HTR-8/SVneo (cell line): ENCODE measurements at regions not wholly inside any gene's neighbourhood (a gene's known extent, or its start where the extent isn't known, plus 50 kb on each side); places are given as distances from the start of the nearest gene placed in this dataset.
"Not testable (repeated sequence)": the region's sequence is repeated elsewhere in the genome, so short reads cannot be mapped to it uniquely, and the experiment has no call there.

ENCODE experiments used
- DNase-seq: peaks from one replicate; pipeline ENCODE4 v3.0.0; 2011; ENCODE audit warnings: low spot score, mixed read lengths; ENCODE audit not compliant: insufficient read length
- FAIRE-seq: peaks from 2 replicates; lab custom pipeline; 2011; peaks lifted over from hg19 to GRCh38; lab: Jason Lieb, UNC

DNA sequence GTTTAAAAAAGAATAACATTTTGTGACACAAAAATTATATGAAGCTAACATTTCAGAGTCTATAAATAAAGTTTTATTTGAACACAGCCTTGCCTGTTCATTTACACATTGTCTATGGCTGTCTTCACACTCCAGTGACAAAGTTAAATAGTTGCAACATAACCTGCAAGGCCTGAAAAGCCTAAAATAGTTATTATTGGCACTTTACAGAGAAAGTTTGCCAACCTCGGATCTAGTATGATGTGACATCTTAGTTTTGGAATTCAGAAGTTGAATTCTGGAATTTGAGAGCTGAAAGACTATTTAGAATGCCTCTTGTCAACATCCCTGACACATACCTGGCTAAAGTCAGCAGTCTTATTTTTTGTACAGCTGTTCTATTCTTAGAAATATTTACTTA lies 68.3 kb downstream of the DYRK2 start:
- no peak for FAIRE-seq
- no peak for DNase-seq

DNA sequence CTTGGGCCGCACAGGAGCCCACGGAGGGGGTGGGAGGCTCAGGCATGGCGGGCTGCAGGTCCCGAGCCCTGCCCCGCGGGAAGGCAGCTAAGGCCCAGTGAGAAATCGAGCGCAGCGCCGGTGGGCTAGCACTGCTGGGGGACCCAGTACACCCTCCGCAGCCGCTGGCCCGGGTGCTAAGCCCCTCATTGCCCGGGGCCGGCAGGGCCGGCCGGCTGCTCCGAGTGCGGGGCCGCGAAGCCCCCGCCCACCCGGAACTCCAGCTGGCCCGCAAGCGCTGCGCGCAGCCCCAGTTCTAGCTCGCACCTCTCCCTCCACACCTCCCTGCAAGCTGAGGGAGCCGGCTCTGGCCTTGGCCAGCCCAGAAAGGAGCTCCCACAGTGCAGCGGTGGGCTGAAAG lies 70.8 kb downstream of the DYRK2 start:
- FAIRE-seq, DNase-seq: not testable (repeated sequence)

DNA sequence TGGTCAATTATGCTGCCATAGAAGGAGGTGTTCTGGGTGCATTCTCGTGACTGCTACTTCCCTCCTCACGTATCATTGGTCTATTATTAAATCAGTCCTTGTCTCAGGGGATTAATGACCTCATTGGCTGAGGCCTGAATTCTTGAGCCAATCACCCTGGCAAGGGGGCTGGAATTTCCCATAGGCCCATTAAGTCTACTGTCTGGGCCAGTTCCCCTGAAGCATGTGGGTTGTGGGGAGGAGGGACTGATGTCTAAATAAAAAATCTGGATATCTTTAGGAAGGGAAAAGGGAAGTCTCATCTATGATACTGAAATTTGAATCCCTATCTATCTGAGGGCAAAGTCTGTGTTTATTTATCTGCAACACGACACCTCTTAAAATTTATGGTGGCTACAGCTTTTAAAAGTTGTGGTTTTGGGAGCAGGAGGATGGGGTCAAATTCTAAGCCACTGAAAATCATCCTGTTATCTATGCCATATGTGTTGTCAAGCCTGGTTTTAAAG lies 71.9 kb downstream of the DYRK2 start:
- DNase-seq: peak; percentile 78
- peak; percentile 16 for FAIRE-seq

DNA sequence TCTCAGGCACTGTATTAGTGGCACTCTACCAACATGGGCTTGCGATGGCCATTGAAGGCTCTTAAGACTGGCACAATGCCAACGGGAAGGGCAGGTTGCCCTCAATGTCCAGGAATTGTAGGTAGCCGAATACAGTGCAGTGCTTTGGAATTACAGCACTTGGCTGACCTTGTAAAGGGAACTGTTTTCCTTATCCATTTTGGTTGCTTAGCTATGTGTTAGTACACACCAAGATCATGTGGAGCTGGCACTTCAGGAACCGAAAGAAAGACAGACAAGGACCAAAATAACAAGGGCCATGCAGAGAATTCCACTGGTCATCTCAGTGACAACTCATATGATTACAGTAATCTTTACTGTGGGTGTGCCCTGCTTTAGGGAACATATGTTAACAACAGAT lies 72.7 kb downstream of the DYRK2 start:
- DNase-seq (no peak), FAIRE-seq (no peak)

DNA sequence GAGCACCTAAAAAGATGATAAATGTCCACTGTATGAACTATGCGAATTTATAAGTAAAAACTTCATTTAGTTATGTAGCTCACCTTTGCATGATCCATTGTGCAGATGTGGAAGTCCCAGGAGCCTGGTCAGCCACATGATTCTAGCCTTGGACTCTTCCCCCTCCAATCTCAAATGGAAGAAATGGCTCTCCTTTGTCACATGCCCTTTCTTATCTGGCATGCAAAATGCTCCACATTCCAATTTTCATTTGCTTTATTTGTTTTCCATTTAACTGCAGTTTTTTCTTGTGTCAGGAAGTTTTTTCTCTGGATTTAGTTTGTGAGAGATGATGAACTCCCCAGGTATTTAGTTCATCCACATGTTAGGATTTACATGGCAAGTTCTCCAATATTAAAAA lies 73.8 kb downstream of the DYRK2 start:
- DNase-seq (no peak), FAIRE-seq (no peak)

DNA sequence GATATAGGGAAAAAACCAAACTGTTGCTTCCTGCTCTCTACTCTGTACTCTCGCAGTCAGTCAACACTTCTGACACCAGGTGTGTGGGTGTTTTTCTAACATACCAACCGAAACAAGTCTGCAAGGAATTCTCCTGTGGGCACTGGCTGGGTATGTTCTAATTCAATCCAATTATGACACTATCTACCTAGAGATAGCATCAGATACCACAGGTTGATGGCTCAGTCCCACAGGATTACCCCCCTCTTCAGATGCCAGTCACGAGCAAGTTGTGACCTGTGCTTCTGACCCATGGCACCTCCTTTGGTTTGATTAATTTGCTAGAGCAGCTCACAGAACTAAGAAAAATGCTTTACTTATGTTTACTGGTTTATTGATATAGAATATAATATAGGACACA lies 78.3 kb downstream of the DYRK2 start:
- FAIRE-seq: no peak

DNA sequence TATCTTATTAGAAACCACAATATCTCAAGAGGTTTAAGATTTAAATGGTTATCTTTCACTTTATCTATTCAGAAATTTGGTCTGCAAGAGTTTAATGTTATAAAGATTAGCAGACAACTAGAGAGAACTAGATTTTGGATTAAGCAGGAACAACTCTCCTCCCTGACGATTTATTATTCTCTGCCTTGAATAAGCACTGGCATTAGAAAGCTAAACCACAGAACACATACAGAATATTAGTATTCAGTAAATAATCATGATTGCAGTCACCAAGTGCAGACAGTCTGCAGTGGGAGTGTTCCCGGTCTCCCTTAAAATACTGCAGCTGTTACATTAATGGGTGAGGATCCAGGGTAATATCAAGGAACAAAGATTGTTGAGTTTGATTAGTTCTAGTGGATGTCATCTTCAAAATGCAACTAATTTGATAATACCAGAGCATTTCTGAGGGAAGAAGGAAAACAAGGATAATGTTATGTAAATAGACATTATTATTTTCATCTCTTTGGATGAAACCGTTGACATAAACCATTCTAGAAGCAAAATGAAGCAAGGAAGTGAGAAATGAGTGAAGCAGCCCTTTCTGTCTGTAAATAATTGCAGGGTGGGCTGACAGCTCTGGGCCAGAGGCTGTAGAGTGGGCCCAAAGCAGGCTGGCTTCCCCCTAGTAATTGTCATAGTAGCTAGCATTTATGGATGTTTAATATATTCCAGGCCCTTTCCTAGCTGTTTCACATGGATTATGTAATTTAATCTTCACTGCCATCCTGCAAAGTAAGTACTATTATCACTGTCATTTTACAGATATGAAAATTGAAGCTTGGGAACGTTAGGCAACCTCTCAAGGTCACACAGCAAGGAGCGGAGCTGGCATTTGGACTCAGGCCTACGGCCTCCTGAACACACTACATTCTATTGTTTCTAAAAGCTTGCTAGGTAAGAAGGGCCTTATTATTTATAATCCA lies 79.4 kb downstream of the DYRK2 start:
- DNase-seq (no peak), FAIRE-seq (no peak)

More for the DNA sequence above, 78.3 kb downstream of the DYRK2 start:
- DNase-seq: no peak

DNA sequence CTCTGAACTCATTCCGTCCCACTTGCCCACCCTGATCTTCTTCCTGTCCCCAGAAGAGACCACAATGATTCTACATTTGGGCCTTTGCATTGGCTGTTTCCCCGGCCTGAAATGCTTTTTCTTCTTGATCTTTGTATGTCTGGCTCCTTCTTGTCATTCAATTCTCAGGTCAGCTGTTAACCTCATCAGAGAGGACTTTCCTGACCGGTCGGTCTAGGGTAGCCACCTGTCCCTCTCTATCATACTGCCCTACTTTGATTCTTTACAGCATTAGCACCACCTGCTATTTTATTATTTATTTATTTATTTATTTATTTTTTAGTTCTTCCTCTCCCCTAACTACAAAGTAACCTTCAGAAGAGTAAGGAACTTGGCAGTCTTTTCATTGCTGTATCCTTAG lies 84.3 kb downstream of the DYRK2 start:
- no peak for FAIRE-seq
- DNase-seq: no peak

DNA sequence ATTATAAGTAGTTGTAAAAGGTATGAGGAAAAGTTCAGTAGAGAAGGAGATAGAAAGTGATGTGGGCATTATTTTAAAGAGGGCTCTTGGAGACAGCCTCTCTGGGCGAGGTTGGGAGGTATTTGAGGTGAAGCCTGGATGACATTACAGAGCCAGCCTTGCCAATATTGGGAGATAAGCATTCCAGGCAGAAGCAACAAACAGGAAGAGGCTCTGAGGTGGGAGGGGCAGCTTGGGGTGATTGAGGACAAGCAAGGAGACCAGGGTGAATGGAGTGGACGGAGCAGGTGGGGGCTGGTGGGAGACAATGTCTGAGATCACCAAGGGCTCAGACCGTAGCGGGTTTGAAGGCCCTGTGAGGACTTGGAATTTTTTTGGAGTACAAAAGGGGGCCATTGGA lies 87.3 kb downstream of the DYRK2 start:
- DNase-seq (no peak), FAIRE-seq (no peak)

DNA sequence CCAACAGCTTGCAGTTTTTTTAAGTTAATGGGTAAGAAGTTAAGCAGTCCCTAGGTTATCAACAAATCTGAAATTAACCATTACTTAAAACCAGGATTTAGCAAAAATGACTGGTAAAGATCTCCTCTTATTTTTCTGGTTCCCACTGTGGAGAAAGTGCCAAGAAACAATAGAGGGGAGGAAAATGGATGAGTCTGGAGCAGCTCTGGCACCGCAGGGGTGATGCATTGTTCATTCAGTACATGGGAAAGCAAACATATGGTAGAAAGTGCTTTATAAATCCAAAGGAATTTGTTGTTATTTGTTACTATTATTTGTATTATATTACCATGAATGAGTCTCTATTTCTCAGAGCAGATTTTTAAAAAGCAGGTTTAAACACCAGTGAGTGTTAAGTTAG lies 92.2 kb downstream of the DYRK2 start:
- DNase-seq: no peak
- FAIRE-seq: no peak

DNA sequence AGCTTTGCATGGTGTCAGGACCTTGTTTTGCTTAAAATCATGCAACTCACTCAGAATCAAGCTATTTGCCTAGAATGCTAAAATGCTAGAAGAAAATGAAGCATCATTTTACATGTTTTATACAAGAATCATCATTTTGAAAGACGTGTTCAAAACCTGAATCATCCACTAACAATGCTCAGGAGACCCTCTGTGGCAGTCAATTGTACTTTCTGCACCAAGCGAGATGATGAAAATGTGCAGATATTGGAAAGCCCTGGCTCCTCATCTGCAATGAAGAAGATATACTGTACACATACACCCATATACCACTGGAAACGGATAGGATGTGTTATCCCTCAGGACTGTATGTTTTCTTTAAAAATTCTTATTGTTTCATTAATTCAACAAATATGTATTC lies 92.7 kb downstream of the DYRK2 start:
- FAIRE-seq: no peak

DNA sequence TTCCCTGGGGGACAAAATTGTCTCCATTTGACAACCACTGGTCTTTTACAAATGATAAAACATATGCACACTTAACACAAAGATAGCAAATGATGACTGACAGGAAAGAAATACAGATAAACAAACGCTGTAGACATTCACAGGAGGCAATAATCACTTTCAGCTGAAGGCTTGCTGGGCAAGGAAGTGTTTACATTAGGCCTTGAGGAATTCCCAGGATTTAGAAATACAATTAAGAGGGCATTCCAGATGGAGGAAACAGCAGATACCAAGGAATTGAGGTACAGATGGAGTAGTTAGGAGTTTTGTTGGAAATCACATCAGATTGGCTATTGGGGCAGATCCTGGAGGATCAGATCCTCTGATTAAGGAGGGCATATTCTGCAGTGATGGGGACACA lies 93.9 kb downstream of the DYRK2 start:
- DNase-seq: no peak
- FAIRE-seq: no peak

More for the DNA sequence above, 92.7 kb downstream of the DYRK2 start:
- no peak for DNase-seq

DNA sequence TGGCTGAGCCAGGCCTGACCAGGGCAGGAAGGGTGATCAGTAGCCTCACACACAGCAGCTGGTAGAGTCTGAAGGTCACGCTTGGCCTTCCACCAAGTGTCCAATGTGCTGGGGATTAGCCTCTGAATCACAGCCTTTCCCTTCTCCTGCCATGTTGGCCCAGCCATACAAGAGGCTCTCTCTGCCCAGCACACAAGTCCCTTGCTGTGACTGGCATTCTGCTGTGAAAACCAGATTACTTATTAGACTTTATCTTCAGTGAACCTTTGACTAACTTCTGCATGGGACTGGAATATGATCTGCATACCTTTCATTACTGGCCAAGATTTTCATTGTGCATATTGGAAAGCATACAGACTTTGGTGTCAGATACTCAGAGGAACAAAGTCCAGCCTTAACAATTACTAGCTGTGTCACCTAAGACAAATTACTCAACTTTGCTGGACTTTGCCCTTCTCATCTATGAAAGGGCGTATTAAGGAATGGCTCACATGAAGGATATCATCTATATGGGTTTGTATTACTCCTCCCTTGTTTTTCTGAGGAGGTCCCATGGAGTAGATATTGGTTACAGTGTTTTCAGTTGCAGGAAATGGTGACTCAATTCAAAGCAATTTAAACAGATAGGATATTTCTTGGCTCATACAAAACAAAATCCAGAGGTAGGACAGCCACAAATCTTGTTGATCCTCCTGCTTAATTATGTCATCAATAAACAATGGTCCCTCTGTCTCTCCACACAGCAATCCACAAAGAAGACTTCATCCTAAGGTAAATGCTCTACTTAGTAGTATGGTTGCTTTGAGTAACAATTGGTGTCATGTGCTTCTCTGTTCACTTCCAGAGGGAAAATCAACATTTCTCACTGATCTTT lies 99.6 kb downstream of the DYRK2 start:
- DNase-seq (peak; percentile 37), FAIRE-seq (peak; percentile 36)

DNA sequence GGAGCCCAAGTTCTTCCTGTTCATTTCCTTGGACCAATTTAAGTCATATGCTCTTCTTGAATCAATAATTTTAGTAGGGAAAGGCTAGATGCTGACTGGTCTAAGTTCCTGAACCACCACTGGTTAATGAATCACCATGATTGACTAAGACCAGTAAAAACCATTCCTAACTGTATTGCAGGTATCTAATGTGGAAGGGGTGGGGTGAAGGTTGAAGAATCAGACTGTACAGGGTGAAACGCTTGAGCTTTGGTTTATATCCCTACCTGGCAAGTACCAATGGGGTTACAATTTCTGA lies 100.1 kb downstream of the DYRK2 start:
- DNase-seq (no peak), FAIRE-seq (peak; percentile 23)

DNA sequence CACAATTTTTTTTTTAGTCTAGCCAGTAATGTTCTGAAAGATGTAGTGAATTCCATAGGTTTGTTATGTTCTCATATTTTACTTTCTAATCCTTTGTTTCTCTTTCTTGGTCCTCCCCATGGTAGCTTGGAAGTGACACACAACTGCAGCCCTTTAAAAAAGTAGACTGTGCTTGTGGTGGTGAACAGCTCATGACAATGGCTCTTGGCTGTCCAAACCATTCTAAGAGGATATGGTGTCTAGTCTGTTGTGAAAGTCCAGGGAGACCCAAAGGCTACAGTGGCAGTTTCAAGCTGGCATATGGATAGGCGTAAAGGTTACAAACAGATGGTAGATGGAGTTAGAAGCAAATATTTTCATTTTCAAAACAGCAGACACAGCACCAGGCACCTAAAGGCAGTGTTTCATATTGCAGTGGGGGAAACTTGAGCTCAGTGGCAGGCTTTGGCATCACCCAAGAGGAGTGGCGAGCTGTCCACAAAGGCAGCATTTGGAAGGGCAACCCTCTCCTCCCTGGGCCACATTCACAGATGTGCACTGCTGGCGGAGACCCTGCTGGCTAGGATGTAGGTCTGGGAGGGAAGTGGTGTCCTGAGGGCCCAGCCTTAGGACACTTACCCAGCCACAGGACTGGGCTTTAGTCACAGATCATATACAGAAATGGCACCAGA lies 102.1 kb downstream of the DYRK2 start:
- no peak for DNase-seq
- FAIRE-seq: no peak

DNA sequence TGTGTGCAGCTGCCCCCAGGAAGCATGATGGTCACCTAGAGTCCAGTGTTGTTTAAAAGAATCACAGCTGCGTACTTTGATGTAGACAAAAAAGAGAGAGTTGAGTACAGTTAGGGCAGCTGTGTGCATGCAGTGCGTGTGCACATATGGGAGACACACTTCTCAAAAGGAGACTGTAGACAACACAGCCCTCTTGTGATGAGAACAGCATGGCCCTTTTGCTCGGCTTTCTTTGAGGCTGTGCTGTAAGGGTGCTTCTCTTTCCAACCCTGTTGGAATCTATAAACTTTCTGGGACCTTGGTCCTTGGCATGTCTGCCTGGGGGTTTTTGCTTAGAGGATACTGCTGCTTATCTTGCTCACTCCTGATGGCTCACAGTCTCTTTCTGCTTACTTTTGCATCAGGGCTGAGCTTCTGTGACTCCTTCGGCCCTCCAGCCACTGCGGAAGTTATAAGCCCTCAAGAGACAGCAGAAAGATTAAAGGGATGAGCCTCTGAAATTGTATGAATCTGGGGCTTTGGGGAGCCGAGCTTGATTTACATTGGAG lies 102.9 kb downstream of the DYRK2 start:
- FAIRE-seq (no peak), DNase-seq (no peak)

DNA sequence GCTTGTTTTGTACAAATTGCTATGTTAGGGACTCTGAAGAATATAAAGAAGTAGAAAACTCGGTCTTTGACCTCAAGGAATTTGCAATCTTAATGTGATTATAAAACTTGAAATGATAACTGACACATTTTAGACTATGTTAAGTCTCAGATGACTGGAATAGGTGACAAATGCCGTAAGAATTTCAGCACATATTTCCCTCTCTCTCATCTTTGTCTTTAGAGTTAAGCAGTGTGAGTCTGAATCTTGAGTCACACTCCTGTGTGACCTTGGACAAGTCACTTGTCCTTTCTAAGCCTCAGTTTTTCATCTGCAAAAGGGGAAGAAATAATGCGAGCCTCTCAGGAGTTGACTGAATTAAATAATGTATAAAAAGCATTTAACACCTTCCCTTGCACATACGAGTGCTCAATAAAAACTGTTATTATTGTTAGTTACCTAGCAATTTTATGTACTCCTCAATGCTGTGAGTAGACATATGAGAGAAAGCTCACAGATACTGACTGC lies 103.7 kb downstream of the DYRK2 start:
- no peak for FAIRE-seq
- no peak for DNase-seq

DNA sequence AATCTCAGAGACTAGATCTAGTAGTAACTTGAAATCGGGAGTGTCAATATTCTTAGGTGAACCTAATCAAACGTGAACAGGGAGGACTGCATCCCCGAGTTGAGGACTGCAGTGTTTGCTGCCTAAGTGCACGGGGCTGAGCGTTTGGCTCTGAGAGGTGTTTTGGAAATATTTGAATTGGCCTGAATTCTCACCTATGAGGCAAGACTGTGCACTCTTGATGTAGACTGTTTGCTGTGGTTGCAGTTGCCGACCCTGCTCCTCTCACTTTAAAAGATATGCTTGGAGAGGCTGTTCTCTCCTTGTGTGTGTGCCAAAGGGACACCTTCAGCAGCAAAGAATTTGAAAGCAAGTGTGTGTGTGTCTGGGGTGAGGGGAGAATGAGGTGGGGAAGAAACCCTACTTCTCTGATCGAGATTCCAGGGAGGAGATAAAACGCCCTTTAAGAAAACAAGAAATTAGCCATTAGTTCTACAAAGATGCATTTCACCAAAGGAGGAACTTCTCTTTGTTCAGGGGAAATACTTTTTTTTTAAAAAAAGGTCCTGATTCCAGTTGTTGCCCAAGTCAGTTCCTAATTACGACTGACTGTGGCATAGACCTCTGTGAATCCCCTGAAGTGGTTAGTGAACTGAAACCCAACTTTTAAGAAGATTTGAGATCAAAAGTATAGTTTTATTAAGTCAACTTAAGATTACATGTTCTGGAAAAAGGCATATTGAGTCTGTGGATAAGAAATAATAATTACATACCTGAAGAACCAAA lies 106.6 kb downstream of the DYRK2 start:
- DNase-seq: no peak
- FAIRE-seq: no peak

DNA sequence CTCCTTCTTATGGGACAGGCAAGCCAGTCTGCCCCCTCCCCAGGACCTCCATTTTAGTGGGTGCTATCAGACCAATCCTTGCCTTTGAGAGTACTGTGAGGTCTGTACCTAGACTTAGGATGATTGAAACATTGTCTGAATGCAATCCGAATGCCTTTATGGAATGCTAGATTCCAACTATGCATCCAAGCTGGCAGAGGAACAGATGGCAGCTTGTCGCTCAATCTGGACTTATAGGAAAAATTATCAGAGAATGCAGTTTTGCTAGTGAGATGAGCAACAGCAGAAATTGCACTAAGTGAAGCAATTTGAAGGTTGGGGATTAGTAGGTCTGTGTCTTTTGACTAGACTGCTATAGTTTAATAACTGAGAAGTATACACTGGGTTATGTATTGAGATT lies 109.1 kb downstream of the DYRK2 start:
- DNase-seq: no peak
- FAIRE-seq: no peak
